Kidney (tissue), 13 donors: ENCODE measurements at regions not wholly inside any gene's neighbourhood (a gene's known extent, or its start where the extent isn't known, plus 50 kb on each side); places are given as distances from the start of the nearest gene placed in this dataset.
A peak's percentile ranks its signal among the peaks of the same experiment; 100 is the strongest.

Experiments
- DNase-seq, 5 donors: peaks; one replicate each; pipeline ENCODE4 v3.0.0-alpha.2; 2013 to 2020
- FAIRE-seq: peaks from 2 replicates; lab custom pipeline; 2012; peaks lifted over from hg19 to GRCh38; lab: Jason Lieb, UNC
- H3K27ac ChIP-seq, 2 donors: one replicate each; pipeline ENCODE4 v1.7.0; 2013; ENCODE audit warnings: low read depth in 2 of 2, low read length in 2 of 2, inconsistent platforms in 1 of 2
- H3K27me3 ChIP-seq: one replicate; pipeline ENCODE4 v1.7.1; 2013; ENCODE audit warnings: low read length, inconsistent platforms; ENCODE audit not compliant: control insufficient read depth, insufficient read depth
- H3K36me3 ChIP-seq, 3 donors: one replicate each; pipeline versions ENCODE4 v1.7.0 to v1.7.1; 2013; ENCODE audit warnings: low read length in 3 of 3, control low read depth in 1 of 3, inconsistent platforms in 1 of 3; ENCODE audit not compliant: insufficient read depth in 3 of 3, control insufficient read depth in 2 of 3
- H3K4me1 ChIP-seq, 3 donors: one replicate each; pipeline versions ENCODE4 v1.7.0 to v1.7.1; 2013; ENCODE audit warnings: low read length in 3 of 3, inconsistent platforms in 1 of 3, low read depth in 1 of 3; ENCODE audit not compliant: control insufficient read depth in 2 of 3, insufficient read depth in 2 of 3
- H3K4me3 ChIP-seq, 3 donors: one replicate each; pipeline versions ENCODE4 v1.7.0 to v1.8.1; 2013; ENCODE audit warnings: low read length in 3 of 3, control low read depth in 1 of 3, inconsistent platforms in 1 of 3
- H3K9ac ChIP-seq, 3 donors: one replicate each; pipeline versions ENCODE4 v1.7.0 to v1.7.1; 2013; ENCODE audit warnings: low read length in 3 of 3, control low read depth in 1 of 3, inconsistent platforms in 1 of 3
- H3K9me3 ChIP-seq, 3 donors: one replicate each; pipeline versions ENCODE4 v1.7.0 to v1.7.1; 2013; ENCODE audit warnings: low read length in 3 of 3, control low read depth in 1 of 3, inconsistent platforms in 1 of 3; ENCODE audit not compliant: control insufficient read depth in 2 of 3, insufficient read depth in 1 of 3
- intact Hi-C: fragments of 100-400 bp; cut with DNase I; formaldehyde crosslinking; loops from one replicate; pipeline ENCODE4 v1.11.1; 2022
- TF ChIP-seq, protein P1 (sequence below): IDR thresholded peaks from 3 replicates; pipeline ENCODE4 v1.5.1; 2012; ENCODE audit warnings: mild to moderate bottlenecking, moderate library complexity, borderline replicate concordance; ENCODE audit not compliant: insufficient read depth; ENCODE audit errors: extremely low read depth
- donor health status: control.
- donor health status: control.
- donor health status: control.
- donor health status: control.
- donor health status: control.
- donor health status: DM: yes; HTN: yes; CAD: no.
- donor health status: Normal renal cell carcinoma (clear cell type).

DNA sequence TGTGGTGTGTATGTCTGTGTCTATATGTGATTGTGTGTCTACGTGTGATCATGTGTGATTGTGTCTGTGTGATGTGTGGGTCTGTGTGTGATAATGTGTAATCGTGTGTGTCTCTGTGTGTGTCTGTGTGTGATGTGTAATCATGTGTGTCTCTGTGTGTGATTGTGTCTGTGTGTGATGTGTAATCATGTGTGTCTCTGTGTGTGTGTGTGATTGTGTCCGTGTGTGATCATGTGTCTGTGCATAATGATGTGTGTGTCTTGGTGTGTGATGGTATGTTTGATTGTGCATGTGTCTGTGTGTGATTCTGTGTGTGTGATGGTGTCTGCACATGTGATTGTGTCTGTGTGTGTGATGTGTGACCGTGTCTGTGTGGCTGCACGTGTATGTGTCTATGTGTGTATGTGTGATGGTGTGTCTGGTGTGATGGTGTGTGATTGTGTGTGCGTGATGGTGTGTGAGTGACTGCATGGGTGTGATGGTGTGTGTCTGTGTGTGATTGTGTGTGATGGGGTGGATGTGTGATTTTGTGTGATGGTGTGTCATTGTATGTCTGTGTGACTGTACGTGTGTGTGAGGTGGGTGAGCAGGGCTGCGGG lies 78.9 kb downstream of the RTP5 start:
- Histone ChIP-seq H3K27me3 (peaks cover 2% of the 10 kb centered on the region), H3K9ac (no peak overlapping the region), H3K36me3 (no peaks in the 10 kb centered on the region), H3K4me1 (no peaks in the 10 kb centered on the region), H3K9me3 (peaks cover 0 to 3% (median 0%) of the 10 kb centered on the region in 3 donors), H3K27ac (no peak overlapping the region), H3K4me3 (no peak overlapping the region)
- TF ChIP-seq, protein P1, sequence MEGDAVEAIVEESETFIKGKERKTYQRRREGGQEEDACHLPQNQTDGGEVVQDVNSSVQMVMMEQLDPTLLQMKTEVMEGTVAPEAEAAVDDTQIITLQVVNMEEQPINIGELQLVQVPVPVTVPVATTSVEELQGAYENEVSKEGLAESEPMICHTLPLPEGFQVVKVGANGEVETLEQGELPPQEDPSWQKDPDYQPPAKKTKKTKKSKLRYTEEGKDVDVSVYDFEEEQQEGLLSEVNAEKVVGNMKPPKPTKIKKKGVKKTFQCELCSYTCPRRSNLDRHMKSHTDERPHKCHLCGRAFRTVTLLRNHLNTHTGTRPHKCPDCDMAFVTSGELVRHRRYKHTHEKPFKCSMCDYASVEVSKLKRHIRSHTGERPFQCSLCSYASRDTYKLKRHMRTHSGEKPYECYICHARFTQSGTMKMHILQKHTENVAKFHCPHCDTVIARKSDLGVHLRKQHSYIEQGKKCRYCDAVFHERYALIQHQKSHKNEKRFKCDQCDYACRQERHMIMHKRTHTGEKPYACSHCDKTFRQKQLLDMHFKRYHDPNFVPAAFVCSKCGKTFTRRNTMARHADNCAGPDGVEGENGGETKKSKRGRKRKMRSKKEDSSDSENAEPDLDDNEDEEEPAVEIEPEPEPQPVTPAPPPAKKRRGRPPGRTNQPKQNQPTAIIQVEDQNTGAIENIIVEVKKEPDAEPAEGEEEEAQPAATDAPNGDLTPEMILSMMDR: no peak
- FAIRE-seq (no peak), DNase-seq (no peak)
- intact Hi-C loops: no loop called here

- FAIRE-seq (no peak), DNase-seq (peak in 1 of 5 donors; percentile 33)
- intact Hi-C loops: no loop called here
- Histone ChIP-seq H3K27me3 (peaks cover 2% of the 10 kb centered on the region), H3K27ac (no peak overlapping the region), H3K4me1 (no peaks in the 10 kb centered on the region), H3K9ac (no peak overlapping the region), H3K9me3 (peaks cover 0 to 3% (median 0%) of the 10 kb centered on the region in 3 donors), H3K4me3 (no peak overlapping the region), H3K36me3 (no peaks in the 10 kb centered on the region)
- TF ChIP-seq, protein P1: no peak
Observed at GRCh38 chr2:241948901-241949735, 79.6 kb downstream of the RTP5 start.

GRCh38 chr2:241949736-241950412 lies 80.3 kb downstream of the RTP5 start:
- no peaks in the 10 kb centered on the region for H3K36me3 ChIP-seq
- H3K9ac ChIP-seq: no peak overlapping the region

More at GRCh38 chr2:241949736-241950412, 80.3 kb downstream of the RTP5 start:
- Histone ChIP-seq H3K9me3 (peaks cover 0 to 3% (median 0%) of the 10 kb centered on the region in 3 donors), H3K27me3 (peaks cover 2% of the 10 kb centered on the region), H3K27ac (no peak overlapping the region), H3K4me3 (no peak overlapping the region), H3K4me1 (no peaks in the 10 kb centered on the region)
- peak in 1 of 5 donors; percentile 29 for DNase-seq
- intact Hi-C loops: no loop called here
- TF ChIP-seq, protein P1: no peak
- no peak for FAIRE-seq
